Fibroblast of skin of left biceps (primary cell): ENCODE measurements at regions not wholly inside any gene's neighbourhood (a gene's known extent, or its start where the extent isn't known, plus 50 kb on each side); places are given as distances from the start of the nearest gene placed in this dataset.

ENCODE experiments used
- DNase-seq, 2 experiments: peaks; one replicate each; pipeline ENCODE4 v3.0.0-alpha.2; 2013; ENCODE audit warnings: low read depth in 2 of 2

DNA sequence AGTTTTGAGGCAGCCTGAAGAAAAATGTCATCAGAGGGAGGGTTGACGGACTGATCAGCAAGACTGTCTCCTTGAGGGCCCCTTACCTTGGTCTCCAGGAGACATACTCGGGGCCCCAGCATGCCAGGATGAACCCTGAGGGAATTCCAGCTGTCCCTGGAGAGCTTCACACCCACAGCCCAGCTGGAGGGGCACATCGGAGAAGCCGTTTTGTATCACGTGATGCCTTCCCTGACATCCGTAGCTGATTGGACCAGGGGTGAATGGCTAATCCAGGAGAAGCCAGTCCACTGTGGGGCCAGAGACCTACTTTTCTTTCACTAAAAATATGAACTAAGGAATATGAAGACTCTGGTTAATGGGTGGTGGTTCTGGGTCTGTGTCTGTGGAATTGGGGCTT lies 86.0 kb upstream of the TP53I11 start:
- no peak for DNase-seq

DNA sequence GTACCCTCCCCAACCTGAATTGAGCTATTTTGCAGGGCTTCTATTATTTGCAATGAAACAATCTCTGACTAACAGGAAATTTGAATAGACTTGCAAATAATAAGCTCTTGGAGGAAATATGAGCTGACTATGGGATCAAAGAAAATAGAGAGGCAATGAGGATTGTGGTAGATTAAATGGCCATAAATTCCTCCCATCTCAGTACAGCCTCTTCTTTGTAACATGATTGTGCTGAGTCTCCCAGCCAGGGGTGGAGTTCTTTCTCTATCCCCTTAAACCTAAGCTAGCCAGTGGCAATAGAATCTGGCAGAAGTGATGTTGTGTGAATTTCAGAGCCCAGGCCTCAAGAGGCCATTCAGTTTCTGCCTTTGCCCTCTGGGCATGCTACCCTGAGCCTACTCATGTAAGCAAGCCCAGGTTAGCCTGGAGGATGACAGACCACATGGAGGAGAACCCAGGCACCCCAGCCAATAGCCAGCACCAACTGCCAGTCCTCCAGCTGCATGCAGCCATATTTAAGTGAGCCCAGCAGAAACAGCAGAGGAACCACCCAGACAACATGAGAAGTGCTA lies 86.8 kb upstream of the TP53I11 start:
- no peak for DNase-seq

DNA sequence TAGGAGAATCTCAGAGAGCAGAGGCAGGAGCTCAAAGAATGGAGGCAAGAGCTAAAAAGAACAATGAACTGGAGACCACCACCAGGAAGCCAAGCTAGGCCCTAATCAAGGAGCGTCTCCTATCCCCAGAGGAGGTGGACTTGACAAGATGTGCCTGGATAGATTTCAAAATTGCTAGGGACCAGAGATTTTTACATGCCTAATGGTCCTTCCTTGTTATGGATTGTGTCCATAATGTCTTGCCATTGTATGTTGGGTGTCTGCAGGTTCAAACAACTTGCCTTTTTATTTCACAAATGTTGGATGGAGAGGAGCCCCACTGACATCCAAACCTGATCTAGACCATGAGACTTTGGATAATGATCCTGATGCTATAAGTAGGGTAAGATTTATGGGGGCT lies 88.2 kb upstream of the TP53I11 start:
- DNase-seq = no peak

DNA sequence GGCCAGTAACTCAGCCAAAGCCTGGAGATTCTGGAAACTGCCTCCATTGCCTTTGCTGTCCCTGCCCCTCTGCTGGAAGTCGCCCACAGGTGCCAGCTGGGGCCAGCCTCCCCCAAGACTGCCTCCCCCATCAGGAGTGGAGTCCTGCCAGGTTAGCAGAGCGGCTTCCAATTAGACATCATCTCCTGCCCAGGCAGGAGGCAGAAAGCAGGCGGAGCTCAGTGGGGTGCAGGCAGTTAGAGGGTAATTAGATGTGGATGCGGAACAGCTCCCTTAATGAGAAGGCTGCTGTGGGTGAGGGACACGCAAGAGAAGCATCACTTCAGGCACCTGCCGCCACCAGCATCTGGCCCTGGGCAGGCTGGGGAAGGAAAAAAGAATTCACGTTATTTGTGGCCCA lies 90.9 kb upstream of the TP53I11 start:
- no peak for DNase-seq

DNA sequence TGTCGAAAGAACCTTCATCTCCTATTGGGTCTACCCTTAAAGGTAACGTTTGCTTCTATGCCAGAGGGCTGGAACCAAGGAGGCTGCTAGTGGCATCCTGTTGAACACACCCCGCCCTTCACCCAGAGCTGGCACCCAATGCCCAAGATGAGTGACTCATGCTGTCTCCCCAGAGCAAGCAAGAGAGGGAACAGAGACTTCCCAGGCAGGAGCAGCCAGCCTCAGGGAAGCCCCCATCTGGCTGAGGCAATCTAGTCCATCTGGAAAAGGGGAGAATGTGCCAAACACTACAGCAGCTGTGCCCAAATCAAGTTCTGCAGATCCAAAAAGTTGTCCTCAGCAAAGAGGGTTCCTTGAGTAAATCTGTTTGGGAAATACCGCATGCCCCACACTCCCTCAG lies 91.9 kb upstream of the TP53I11 start:
- DNase-seq = no peak

DNA sequence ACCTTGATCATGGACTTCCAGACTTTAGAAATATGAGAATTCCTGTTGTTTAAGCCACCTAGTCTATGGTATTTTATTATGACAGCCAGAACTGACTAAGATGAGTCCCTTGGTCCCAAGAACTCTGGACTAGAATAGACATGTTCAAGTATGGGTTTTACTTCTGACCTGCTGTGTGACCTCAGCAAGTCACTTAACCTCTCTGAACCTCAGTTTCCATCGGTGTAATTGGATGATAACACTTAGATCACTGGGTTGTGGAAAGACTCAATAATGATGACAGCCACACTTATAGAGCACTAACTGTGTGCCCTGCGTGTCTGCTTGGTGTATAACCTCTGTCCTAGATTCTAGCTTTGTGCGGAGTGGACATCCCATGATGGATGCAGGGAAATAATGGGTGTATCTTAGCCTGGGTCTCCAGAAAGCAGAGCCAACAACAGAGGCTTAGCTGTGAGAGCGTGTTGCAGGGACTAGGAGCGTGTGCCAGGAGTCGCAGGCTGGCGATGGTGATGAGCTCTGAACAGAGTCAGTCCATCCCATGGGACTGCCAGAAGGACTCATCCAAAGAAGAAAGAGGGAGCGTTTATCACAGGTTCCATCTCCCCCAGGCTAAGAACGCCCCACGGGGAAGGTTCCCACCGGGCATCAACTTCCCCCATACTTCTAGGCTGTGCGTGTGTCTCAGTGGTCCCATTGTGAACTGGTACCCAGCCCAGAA lies 93.2 kb upstream of the TP53I11 start:
- DNase-seq = no peak

DNA sequence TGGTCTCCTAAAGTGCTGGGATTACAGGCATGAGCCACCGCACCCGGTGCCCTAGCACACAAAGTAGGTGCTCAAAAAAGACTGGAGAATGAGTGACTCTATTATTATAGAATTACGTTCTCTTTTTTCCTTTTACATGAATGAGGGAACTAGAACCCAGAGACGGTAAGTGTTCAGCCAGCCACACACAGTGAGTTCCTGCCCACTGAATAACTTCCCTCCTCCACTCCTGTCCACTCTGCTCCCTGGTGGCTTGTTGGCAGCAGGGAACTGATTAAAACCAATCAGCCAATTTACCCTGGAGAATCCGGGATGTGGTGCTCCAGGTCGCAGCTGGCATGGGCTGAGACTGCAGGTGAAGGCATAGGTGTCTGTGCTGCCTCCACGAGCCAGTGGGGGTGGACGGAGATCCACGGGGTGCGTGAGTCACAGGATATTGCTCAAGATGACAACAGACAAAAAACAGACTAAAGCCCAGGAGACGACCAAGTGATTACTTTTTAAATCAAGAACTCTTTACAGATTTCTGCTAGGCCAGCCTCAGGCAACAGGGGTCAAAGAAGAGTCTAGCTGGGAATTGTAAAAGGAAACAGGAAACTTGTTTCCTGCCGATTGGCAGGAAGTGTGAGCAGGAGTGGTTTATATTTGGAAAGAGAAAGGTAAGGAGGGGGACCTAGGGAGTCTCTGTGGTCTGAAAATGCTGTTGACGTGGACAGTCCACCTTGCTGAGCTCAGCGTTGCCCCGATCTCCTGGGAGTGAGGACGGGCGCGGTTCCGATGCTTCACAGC lies 95.2 kb upstream of the TP53I11 start:
- no peak for DNase-seq

DNA sequence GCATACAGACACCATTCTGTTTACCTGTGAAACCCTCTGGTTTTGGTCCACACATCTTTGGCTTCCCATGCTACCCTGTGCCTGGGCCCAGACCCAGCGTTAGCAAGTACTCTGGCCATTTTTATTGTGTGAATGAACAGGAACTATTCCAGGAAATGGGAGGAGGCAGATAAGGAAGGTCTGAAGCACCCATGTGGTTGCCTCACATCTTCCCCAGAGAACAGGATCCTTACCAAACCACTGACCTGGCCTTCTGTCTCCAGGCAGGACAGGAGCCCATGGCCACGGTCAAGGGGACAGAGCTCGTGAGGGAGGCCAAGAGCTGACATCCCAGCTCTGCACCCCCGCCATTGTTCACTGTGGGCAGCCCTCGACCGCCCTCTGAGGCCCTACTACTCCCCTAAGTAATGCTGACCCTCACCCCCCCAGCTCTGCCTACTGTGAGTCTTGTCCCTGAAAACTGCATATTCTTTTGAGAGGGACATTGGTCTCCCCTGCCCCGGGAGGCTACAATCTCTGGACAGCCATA lies 97.7 kb upstream of the TP53I11 start:
- DNase-seq = no peak

DNA sequence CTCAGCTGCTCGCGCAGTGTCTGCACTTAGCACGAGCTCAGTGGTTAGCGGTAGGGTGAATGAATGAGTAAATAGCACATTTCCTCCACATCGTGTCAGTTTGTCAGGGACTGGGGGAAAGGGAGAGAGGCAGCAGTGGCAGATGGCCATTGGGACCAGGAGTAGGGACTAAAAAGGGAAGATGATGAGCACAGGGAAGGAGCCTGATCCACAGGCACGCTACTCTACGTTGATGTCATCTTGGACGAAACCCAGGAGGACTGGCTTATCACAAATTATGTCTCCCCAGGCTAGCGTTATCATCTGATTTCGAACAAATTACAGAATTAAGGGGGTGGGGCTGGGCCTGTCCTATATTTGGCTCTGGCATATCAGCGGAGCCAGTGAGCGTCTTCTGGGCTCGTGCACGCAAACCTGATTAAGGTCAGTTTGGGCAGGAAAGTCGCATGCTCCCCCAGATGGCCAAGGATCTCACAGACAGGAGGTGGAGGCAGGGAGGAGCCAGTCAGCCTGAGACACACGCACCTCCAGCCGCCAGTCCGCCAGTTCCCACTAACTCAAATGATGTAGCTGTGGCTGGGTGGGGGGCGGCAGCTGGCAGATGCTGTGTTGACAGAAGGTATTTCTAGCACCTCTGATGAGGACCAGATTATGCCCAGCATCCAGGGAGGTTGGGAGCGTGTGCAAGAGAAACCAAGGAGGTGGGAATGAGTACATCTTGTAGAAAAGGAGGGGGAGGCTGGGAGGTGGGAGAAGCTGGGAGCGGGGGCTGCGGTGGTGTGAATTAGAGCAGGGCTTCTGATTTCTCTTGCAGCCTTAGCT lies 97.4 kb upstream of the PRDM11 start:
- DNase-seq = no peak

DNA sequence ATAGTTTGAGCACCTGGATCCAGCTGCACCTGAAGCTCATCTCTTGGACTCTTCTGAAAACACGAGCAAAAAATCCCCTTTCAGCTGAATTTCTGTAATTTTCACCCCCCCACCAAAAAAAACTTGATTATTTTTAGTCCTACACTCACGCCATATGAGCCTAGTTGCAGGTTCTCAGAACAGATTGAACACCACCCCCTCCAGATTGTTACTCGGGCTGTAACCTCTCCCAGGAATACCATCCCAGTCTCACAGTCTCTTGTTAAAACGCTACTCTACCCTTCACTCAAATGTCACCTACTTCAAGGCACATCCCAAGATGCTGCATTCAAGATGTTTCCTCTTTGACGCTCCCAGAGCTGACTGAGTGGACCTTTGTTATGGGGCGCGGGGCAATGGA lies 96.3 kb upstream of the PRDM11 start:
- no peak for DNase-seq

DNA sequence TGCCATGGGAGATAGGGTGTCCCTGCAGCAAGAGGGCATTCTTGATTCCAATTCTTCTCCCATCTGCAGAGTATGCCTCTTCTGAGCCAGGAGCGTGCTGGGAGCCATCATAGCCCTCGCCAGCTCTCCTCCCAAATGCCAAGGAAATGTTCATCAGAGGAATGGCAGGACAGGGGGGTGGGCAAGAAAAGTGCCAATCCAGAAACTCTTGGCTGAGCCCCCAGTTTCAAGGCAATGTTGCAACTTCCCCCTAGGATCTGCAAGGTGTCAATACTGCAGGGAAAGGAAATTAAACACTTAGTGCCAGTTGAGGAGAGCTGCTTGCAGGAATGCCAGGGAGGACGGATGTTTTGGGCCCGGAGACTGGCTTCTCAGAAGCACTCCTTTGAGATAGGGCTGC lies 94.8 kb upstream of the PRDM11 start:
- DNase-seq = no peak

DNA sequence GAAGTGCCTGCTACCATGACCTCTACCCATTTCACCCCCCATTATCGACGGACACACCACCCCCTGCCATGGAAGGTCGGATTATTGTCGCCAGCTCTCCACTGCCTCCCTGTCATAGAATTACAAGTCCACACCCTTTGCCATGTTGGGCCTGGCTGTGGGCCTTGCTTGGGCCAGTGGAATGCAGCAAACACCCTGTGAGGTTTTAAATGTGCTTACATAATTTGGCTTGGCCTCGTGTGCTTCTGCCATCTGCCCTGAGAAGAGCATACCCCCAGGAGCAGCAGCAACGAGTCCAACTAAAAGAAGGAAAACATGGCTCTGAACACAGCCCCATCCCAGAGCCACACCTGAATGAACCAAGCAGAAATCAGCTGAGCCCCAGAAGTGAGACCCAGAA lies 94.1 kb upstream of the PRDM11 start:
- no peak for DNase-seq

DNA sequence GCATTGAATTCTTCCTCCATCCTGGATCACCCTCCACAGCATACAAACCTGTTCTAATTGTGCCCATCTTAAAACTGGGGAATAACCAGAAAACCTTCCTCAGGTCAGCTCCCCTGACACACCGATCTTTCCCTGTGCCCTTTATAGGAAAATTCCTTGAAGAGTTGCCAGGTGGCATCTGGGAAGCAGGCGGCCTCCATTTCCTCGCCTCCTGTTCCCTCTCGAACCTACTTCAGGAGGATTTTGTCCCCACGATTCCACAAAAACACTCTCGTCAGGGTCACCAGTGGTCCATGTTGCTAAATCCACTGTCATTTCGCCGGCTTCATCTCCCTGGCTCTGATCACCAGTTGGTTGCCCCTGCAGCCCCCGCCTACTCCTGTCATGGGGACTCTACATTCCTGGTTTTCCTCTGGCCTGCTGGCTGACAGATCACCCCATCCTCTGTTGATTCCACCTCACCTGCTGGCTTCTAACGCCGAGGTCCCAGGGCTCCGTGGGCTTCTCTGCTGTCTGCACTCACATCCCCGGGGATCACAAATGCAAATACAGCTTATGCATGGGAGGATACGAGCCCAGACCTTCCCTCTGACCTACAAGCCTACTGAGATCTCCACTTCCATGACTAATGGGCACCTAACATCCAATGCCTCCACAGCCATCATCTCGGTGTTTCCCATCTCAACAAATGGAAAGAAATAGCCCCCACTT lies 92.5 kb upstream of the PRDM11 start:
- DNase-seq = no peak

DNA sequence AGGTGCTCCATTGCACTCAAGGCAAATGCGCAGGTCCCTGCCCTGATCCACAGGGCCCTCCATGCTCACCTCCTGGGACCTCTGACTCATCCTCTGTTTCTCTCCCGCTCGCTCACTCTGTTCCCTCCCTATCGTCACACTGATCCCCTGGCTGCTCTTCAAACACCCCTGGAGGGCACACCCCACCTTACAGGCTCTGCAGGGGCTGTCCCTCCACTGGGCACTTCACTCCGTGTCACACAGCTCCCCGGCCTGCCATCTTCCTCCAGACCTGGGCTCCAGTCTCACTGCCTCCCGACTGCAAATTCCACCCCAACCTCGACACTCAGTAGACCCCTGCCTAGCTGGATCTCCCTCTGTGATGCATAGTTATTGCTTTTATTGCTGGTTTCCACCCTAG lies 91.5 kb upstream of the PRDM11 start:
- DNase-seq = no peak

DNA sequence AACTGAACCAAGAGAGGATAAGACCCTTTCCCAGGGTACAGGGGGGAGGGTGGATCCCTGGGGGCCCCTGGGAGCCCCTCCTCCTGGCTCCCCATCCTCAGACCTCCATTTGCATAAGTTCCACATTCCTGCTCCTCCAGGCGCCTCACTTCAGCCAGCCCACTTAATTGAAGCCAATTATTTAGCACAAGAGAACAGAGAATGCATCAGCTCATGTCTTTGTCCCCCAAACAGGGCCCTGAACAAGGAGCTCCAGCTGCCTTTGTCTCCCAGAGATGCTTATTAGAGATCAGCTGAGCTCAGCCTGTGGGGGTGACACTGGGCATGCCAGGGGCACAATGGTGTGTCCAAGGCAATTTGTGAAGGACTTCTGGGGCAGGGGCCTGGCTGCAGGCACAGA lies 89.9 kb upstream of the PRDM11 start:
- no peak for DNase-seq

DNA sequence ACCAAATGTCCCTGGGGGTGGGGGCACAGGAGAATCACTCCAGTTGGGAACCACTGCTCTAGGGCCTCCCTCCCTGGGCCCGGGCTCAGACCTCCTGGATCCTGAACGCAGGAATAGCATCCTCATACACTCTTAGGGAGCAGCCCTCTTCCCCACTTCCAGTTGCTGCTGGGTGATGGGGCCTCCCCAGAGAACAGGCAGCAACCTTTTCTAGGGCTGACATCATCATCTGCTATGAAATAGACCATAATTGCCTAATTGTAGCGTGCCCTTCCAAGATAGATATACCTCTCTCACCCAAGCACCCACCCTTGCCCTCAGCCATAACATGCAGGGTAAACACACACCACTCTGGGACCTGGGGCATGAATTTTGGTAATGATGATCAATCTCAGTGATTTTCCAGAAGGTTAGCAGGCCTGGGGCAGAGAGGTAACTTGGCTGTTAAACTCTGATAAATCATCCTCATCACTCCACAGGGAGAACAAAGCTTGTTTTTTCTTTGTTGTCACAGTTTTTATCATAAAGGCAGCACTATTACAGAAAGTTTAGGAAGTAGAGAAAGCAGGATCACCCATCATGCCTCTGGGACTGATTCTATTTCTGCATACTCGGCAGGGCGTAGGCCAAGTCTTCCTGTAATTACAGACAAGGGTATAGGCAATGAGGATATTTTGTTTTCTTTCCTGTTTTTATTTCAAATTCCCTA lies 88.3 kb upstream of the PRDM11 start:
- DNase-seq = no peak

DNA sequence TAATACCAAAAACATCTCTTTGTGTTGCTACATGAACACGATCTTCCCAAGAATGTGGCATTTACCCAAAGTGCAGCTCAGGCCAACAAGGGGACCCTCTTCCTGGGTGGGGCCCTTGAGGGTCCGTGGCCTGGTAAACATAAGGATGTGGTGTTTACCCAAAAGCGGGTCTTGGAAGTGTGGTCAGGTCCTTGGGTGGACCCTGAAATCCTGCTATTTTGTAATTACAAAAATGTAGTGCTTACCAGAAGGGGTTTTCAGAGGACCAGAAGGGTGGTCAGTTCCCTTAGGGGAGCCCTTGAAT lies 87.8 kb upstream of the PRDM11 start:
- no peak for DNase-seq

DNA sequence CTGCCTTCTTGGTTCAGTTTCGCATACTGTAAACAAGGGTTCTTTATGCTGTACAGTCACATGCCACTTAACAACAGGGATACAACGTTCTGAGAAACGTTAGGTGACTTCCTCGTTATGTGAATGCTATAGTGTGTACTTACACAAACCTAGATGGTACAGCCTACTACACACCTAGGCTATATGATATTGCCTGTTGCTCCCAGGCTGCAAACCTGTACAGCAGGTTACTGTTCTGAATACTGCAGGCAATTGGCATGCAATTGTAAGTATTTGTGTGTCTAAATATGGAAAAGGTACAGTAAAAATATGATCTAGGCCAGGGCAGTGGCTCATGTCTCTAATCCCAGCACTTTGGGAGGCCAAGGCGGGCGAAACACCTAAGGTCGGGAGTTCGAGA lies 85.7 kb upstream of the PRDM11 start:
- DNase-seq = no peak

DNA sequence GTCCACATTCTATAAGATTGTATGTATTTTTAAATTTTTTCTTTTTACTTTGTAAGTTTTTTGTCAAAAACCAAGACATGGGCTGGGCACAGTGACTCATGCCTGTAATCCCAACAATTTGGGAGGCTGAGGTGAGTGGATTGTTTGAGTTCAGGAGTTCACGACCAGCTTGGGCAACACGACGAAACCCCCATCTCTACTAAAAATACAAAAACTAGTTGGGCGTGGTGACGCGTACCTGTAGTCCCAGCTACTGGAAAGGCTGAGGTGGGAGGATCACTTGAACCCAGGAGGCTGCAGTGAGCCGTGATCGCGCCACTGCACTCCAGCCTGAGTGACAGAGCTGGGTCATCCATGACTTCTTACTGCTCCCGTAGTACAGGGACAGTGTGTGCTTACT lies 84.8 kb upstream of the PRDM11 start:
- no peak for DNase-seq

DNA sequence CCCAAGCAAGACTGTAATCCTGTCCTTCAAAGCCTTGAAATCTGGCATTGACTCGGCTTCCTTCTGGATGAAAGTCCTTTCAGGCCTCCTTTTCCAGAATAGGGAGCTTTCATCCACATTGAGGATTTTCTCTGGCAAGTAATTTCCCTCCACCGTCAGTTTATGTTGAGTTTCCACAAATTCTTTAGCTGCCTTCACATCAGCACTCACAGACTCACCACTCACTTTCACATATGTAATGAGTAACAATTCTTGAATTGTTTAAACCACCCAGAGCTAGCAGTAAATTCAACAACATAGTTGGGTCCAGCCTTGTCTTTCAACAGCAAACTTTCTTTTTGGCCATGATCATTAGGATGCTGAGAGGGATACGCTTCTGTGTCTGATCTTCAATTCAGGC lies 84.3 kb upstream of the PRDM11 start:
- no peak for DNase-seq
